ENCODE measurements at regions not wholly inside any gene's neighbourhood (a gene's known extent, or its start where the extent isn't known, plus 50 kb on each side); places are given as distances from the start of the nearest gene placed in this dataset.
A peak's percentile ranks its signal among the peaks of the same experiment; 100 is the strongest.

GRCh38 chr3:132167870-132168269 is 133.1 kb upstream of the CPNE4 start:
- in situ Hi-C loops (cut with HindIII; ENCODE audit: low pct_unique_long_range_greater_than_20kb, low sequenced_read_pairs): no loop called here
- no peak for DNase-seq (ENCODE audit: low read depth, low spot score)

GRCh38 chr3:132174500-132174899 is 139.7 kb upstream of the CPNE4 start:
- no peak for DNase-seq (ENCODE audit: low read depth, low spot score)
- in situ Hi-C loops (cut with HindIII; ENCODE audit: low pct_unique_long_range_greater_than_20kb, low sequenced_read_pairs): no loop called here

- peak; percentile 75 for DNase-seq (ENCODE audit: low read depth, low spot score)
- in situ Hi-C loops (cut with HindIII; ENCODE audit: low pct_unique_long_range_greater_than_20kb, low sequenced_read_pairs): no loop called here
Measured at GRCh38 chr3:132180337-132180791, 136.8 kb upstream of the ACP3 start.

- DNase-seq (ENCODE audit: low read depth, low spot score): no peak
- in situ Hi-C loops (cut with HindIII; ENCODE audit: low pct_unique_long_range_greater_than_20kb, low sequenced_read_pairs): no loop called here
Measured at GRCh38 chr3:132183811-132184210, 133.4 kb upstream of the ACP3 start.

GRCh38 chr3:132187746-132188145 is 129.5 kb upstream of the ACP3 start:
- DNase-seq (ENCODE audit: low read depth, low spot score): no peak
- in situ Hi-C loops (cut with HindIII; ENCODE audit: low pct_unique_long_range_greater_than_20kb, low sequenced_read_pairs): no loop called here

- in situ Hi-C loops (cut with HindIII; ENCODE audit: low pct_unique_long_range_greater_than_20kb, low sequenced_read_pairs): no loop called here
- DNase-seq (ENCODE audit: low read depth, low spot score): no peak
Measured at GRCh38 chr3:132189601-132190000, 127.6 kb upstream of the ACP3 start.

GRCh38 chr3:132196113-132196512 is 121.1 kb upstream of the ACP3 start:
- in situ Hi-C loops (cut with HindIII; ENCODE audit: low pct_unique_long_range_greater_than_20kb, low sequenced_read_pairs): no loop called here

GRCh38 chr3:132198516-132198915 is 118.7 kb upstream of the ACP3 start:
- in situ Hi-C loops (cut with HindIII; ENCODE audit: low pct_unique_long_range_greater_than_20kb, low sequenced_read_pairs): no loop called here

More at GRCh38 chr3:132196113-132196512, 121.1 kb upstream of the ACP3 start:
- no peak for DNase-seq (ENCODE audit: low read depth, low spot score)

GRCh38 chr3:132199451-132199850 is 117.8 kb upstream of the ACP3 start:
- DNase-seq (ENCODE audit: low read depth, low spot score): no peak
- in situ Hi-C loops (cut with HindIII; ENCODE audit: low pct_unique_long_range_greater_than_20kb, low sequenced_read_pairs): no loop called here

More at GRCh38 chr3:132198516-132198915, 118.7 kb upstream of the ACP3 start:
- DNase-seq (ENCODE audit: low read depth, low spot score): no peak

GRCh38 chr3:132202586-132202985 is 114.6 kb upstream of the ACP3 start:
- DNase-seq (ENCODE audit: low read depth, low spot score): no peak
- in situ Hi-C loops (cut with HindIII; ENCODE audit: low pct_unique_long_range_greater_than_20kb, low sequenced_read_pairs): no loop called here

- DNase-seq (ENCODE audit: low read depth, low spot score): no peak
- in situ Hi-C loops (cut with HindIII; ENCODE audit: low pct_unique_long_range_greater_than_20kb, low sequenced_read_pairs): no loop called here
Measured at GRCh38 chr3:132203889-132204596, 113.2 kb upstream of the ACP3 start.

- in situ Hi-C loops (cut with HindIII; ENCODE audit: low pct_unique_long_range_greater_than_20kb, low sequenced_read_pairs): no loop called here
- DNase-seq (ENCODE audit: low read depth, low spot score): no peak
Measured at GRCh38 chr3:132205609-132206008, 111.6 kb upstream of the ACP3 start.

- no peak for DNase-seq (ENCODE audit: low read depth, low spot score)
- in situ Hi-C loops (cut with HindIII; ENCODE audit: low pct_unique_long_range_greater_than_20kb, low sequenced_read_pairs): no loop called here
Measured at GRCh38 chr3:132209855-132210254, 107.4 kb upstream of the ACP3 start.

GRCh38 chr3:132210476-132211346 is 106.5 kb upstream of the ACP3 start:
- peak; percentile 23 for DNase-seq (ENCODE audit: low read depth, low spot score)
- in situ Hi-C loops (cut with HindIII; ENCODE audit: low pct_unique_long_range_greater_than_20kb, low sequenced_read_pairs): no loop called here

GRCh38 chr3:132211896-132212295 is 105.3 kb upstream of the ACP3 start:
- in situ Hi-C loops (cut with HindIII; ENCODE audit: low pct_unique_long_range_greater_than_20kb, low sequenced_read_pairs): no loop called here
- peak; percentile 16 for DNase-seq (ENCODE audit: low read depth, low spot score)

GRCh38 chr3:132218817-132219755 is 98.1 kb upstream of the ACP3 start:
- in situ Hi-C loops (cut with HindIII; ENCODE audit: low pct_unique_long_range_greater_than_20kb, low sequenced_read_pairs): no loop called here
- no peak for DNase-seq (ENCODE audit: low read depth, low spot score)

- no peak for DNase-seq (ENCODE audit: low read depth, low spot score)
- in situ Hi-C loops (cut with HindIII; ENCODE audit: low pct_unique_long_range_greater_than_20kb, low sequenced_read_pairs): no loop called here
Measured at GRCh38 chr3:132220986-132221385, 96.2 kb upstream of the ACP3 start.
